HepG2 (cell line): ENCODE measurements at regions not wholly inside any gene's neighbourhood (a gene's known extent, or its start where the extent isn't known, plus 50 kb on each side); places are given as distances from the start of the nearest gene placed in this dataset.

Source experiments
- ATAC-seq: fragments of 200-7000 bp; cut with Tn5 transposase; 3 replicates; pipeline ENCODE4 v1.9.1; 2020; ENCODE audit warnings: mild to moderate bottlenecking, moderate library complexity
- BruUV-seq: library from RNA; stranded (reverse); fragments of 400-500 nt; replicated peaks from 2 replicates; lab custom pipeline; 2021; lab: Mats Ljungman, UMichigan
- CTCF ChIA-PET: fragments of 300-600 bp; formaldehyde crosslinking; extraction: SDS; loops from one replicate; lab custom pipeline; 2021; ENCODE audit warnings: low total read pairs, inconsistent platforms, low intra/inter-chr PET ratio; lab: Yijun Ruan, JAX
- POLR2A ChIA-PET: fragments of 350-600 bp; sonication (Branson Sonifier 250); formaldehyde crosslinking; loops from one replicate; lab custom pipeline; 2020; ENCODE audit warnings: antibody characterized with exemption, inconsistent platforms; lab: Yijun Ruan, JAX
- DNase-seq: peaks from one replicate; pipeline ENCODE4 v3.0.0-alpha.2; 2015; ENCODE audit warnings: low spot score
- FAIRE-seq: peaks from 3 replicates; lab custom pipeline; 2011; peaks lifted over from hg19 to GRCh38; lab: Jason Lieb, UNC
- H2AFZ ChIP-seq: one replicate; pipeline ENCODE4 v1.6.1; 2011; ENCODE audit warnings: low read length, inconsistent platforms
- H3K27ac ChIP-seq: fragments of 300-600 bp; 3 replicates; pipeline ENCODE4 v1.8.0; 2011; ENCODE audit warnings: mixed run types, mild to moderate bottlenecking, mixed read lengths, low read length, inconsistent platforms; ENCODE audit not compliant: insufficient read depth; ENCODE audit errors: extremely low read length
- H3K27me3 ChIP-seq, 2 experiments: fragments of 200-600 bp in 1 of 2; 2 replicates in 1 of 2; 3 replicates in 1 of 2; pipeline versions ENCODE4 v1.6.0 to v1.8.0; 2011; ENCODE audit warnings: low read length in 2 of 2, mild to moderate bottlenecking in 2 of 2, moderate library complexity in 2 of 2, inconsistent platforms in 1 of 2; ENCODE audit not compliant: insufficient read depth in 2 of 2, control insufficient read depth in 1 of 2
- H3K36me3 ChIP-seq, 2 experiments: fragments of 200-600 bp in 1 of 2; replicated peaks in 1 of 2; 2 replicates in 1 of 2; 3 replicates in 1 of 2; pipeline versions ENCODE4 v1.5.1 to v1.8.0; 2011; ENCODE audit warnings: low read length in 2 of 2, inconsistent platforms in 1 of 2; ENCODE audit not compliant: insufficient read depth in 2 of 2, control insufficient read depth in 1 of 2
- H3K4me1 ChIP-seq: 2 replicates; pipeline ENCODE4 v1.5.1; 2012; ENCODE audit warnings: low read length, inconsistent platforms; ENCODE audit not compliant: insufficient read depth
- H3K4me2 ChIP-seq: 2 replicates; pipeline ENCODE4 v1.6.0; 2011; ENCODE audit warnings: low read depth, low read length, inconsistent platforms
- H3K4me3 ChIP-seq, 3 experiments: fragments of 200-600 bp in 1 of 3; sonication (generic), shearing (Covaris generic) in 1 of 3; replicated peaks in 1 of 3; 2 replicates each; pipeline ENCODE4 v1.5.1; 2011 to 2016; ENCODE audit warnings: low read length in 3 of 3, inconsistent platforms in 2 of 3, low read depth in 2 of 3, mild to moderate bottlenecking in 2 of 3, control low read depth in 1 of 3, mixed read lengths in 1 of 3; ENCODE audit not compliant: insufficient read depth in 1 of 3
- H3K79me2 ChIP-seq: one replicate; pipeline ENCODE4 v1.6.1; 2011; ENCODE audit warnings: low read length, inconsistent platforms; ENCODE audit not compliant: insufficient read depth
- H3K9ac ChIP-seq: 2 replicates; pipeline ENCODE4 v1.6.0; 2011; ENCODE audit warnings: mild to moderate bottlenecking, low read depth, low read length, inconsistent platforms; ENCODE audit not compliant: insufficient read depth
- H3K9me3 ChIP-seq: 2 replicates; pipeline ENCODE4 v1.5.1; 2012; ENCODE audit warnings: mild to moderate bottlenecking, low read length
- H4K20me1 ChIP-seq: 2 replicates; pipeline ENCODE4 v1.6.0; 2011; ENCODE audit warnings: inconsistent platforms, mild to moderate bottlenecking, low read length, moderate library complexity; ENCODE audit not compliant: insufficient read depth
- HNF4A ChIP-seq: sonication (generic); formaldehyde crosslinking; IDR thresholded peaks from 2 replicates; pipeline ENCODE4 v1.4.0; 2020; ENCODE audit warnings: missing genetic modification reagents
- IRF1 ChIP-seq: sonication (generic); formaldehyde crosslinking; IDR thresholded peaks from 2 replicates; pipeline ENCODE4 v1.4.0; 2020; ENCODE audit warnings: low read depth, mild to moderate bottlenecking, missing genetic modification reagents
- YEATS4 ChIP-seq: sonication (generic); formaldehyde crosslinking; IDR thresholded peaks from 2 replicates; pipeline ENCODE4 v1.4.0; 2020; ENCODE audit warnings: missing genetic modification reagents, borderline replicate concordance
- ZBED4 ChIP-seq: sonication (generic); formaldehyde crosslinking; IDR thresholded peaks from 2 replicates; pipeline ENCODE4 v1.4.0; 2020; ENCODE audit warnings: missing genetic modification reagents, borderline replicate concordance
- ZBTB7A ChIP-seq: sonication (generic); formaldehyde crosslinking; IDR thresholded peaks from 2 replicates; pipeline ENCODE4 v1.8.0; 2022; ENCODE audit warnings: mild to moderate bottlenecking, missing genetic modification reagents
- ZFAT ChIP-seq: sonication (generic); formaldehyde crosslinking; conservative IDR thresholded peaks from 2 replicates; pipeline ENCODE4 v1.8.1; 2023; ENCODE audit warnings: missing genetic modification reagents, inconsistent platforms
- ZNF143 ChIP-seq: sonication (generic); formaldehyde crosslinking; IDR thresholded peaks from 2 replicates; pipeline ENCODE4 v1.4.0; 2020; ENCODE audit warnings: missing genetic modification reagents
- ZNF747 ChIP-seq: sonication (generic); formaldehyde crosslinking; IDR thresholded peaks from 2 replicates; pipeline ENCODE4 v1.8.1; 2023; ENCODE audit warnings: missing genetic modification reagents, mild to moderate bottlenecking, borderline replicate concordance
- ZNF879 ChIP-seq: sonication (generic); formaldehyde crosslinking; IDR thresholded peaks from 2 replicates; pipeline ENCODE4 v1.8.1; 2023; ENCODE audit warnings: missing genetic modification reagents
- WGBS: methylation state at CpG from one replicate; pipeline ENCODE4 v1.1.6; 2017; ENCODE audit warnings: low lambda C conversion rate; 5-methylcytosine and 5-hydroxymethylcytosine counted together
- in situ Hi-C: cut with HindIII; loops from 2 replicates; pipeline ENCODE4 v1.10.0; 2017; ENCODE audit warnings: low pct_unique_long_range_greater_than_20kb; ENCODE audit not compliant: extremely low pct_ligation_motif_present
- intact Hi-C: fragments of 100-400 bp; cut with micrococcal nuclease; formaldehyde crosslinking; loops from one replicate; pipeline ENCODE4 v1.10.0; 2022; ENCODE audit not compliant: unreplicated experiment

- peaks cover 7% of the 10 kb centered on the region; the same call in 1 of the 2 replicates for H3K4me1 ChIP-seq
- FAIRE-seq (no peak), ATAC-seq (no peak), DNase-seq (no peak)
- intact Hi-C loops (no loop called here), in situ Hi-C loops (loop anchor here (10.0 to 25.0 kb wide), 3 partner anchors 206 to 423 kb away; partner anchors contain the start of genes ZFAND4 and ZNF22)
- no peaks in the 10 kb centered on the region for H3K79me2 ChIP-seq
- no peaks in the 10 kb centered on the region for H3K36me3 ChIP-seq
- H3K4me3 ChIP-seq: no peak overlapping the region
- H4K20me1 ChIP-seq: no peaks in the 10 kb centered on the region
- no peak overlapping the region for H3K9ac ChIP-seq
- peaks cover 0 to 31% of the 10 kb centered on the region in 2 experiments; a peak in 4 of 5 replicates for H3K27me3 ChIP-seq
- no peak overlapping the region for H3K27ac ChIP-seq
- H3K9me3 ChIP-seq: no peaks in the 10 kb centered on the region
- WGBS: 58% methylated on average over 5 of the region's 5 CpGs
- BruUV-seq: no TSS peak
- POLR2A ChIA-PET: no interaction called here
- no peak overlapping the region for H2AFZ ChIP-seq
- no peak for TF ChIP-seq ZFAT (CRISPR knock-in tag)
- TF ChIP-seq IRF1 (CRISPR knock-in tag): no peak
- no peak for TF ChIP-seq ZBED4
- TF ChIP-seq ZNF879: no peak
- TF ChIP-seq ZNF143: no peak
- no peak for TF ChIP-seq HNF4A (CRISPR knock-in tag)
- TF ChIP-seq ZBTB7A (CRISPR knock-in tag): no peak
- TF ChIP-seq YEATS4 (CRISPR knock-in tag): no peak
- no peak for TF ChIP-seq ZNF747
- TF ChIP-seq, all 625 proteins: peak for 0
- CTCF ChIA-PET: no interaction called here
- H3K4me2 ChIP-seq: no peak overlapping the region
These were observed 76.5 kb downstream of the OR13A1 start for GRCh38 chr10:45238896-45239295.
